SK-N-SH (cell line): ENCODE measurements at regions not wholly inside any gene's neighbourhood (a gene's known extent, or its start where the extent isn't known, plus 50 kb on each side); places are given as distances from the start of the nearest gene placed in this dataset.

Experiments used
- CTCF ChIA-PET: fragments of 300-600, 350-600 bp; formaldehyde crosslinking; extraction: SDS; loops from one replicate; lab custom pipeline; 2021; lab: Yijun Ruan, JAX
- POLR2A ChIA-PET: fragments of 350-600 bp; sonication (Branson Sonifier 250); formaldehyde crosslinking; extraction: SDS; loops from one replicate; lab custom pipeline; 2020; ENCODE audit warnings: antibody characterized with exemption, inconsistent platforms; lab: Yijun Ruan, JAX
- DNase-seq: peaks from one replicate; pipeline ENCODE4 v3.0.0; 2012
- H2AFZ ChIP-seq: fragments of 200-600 bp; sonication (generic); 2 replicates; pipeline ENCODE4 v1.8.1; 2016; ENCODE audit warnings: antibody characterized with exemption, mild to moderate bottlenecking, low read depth
- H3F3A ChIP-seq: fragments of 200-600 bp; sonication (generic); replicated peaks from 2 replicates; pipeline ENCODE3; 2016; ENCODE audit warnings: antibody characterized with exemption, mild to moderate bottlenecking; ENCODE audit not compliant: insufficient read depth
- H3K27ac ChIP-seq, 2 experiments: fragments of 200-500 bp in 1 of 2; fragments of 200-600 bp in 1 of 2; sonication (Bioruptor generic) in 1 of 2; sonication (generic), shearing (Covaris generic) in 1 of 2; 2 replicates each; pipeline versions ENCODE4 v1.5.1 to v1.6.1; 2014 to 2016; ENCODE audit warnings: low read depth in 2 of 2, inconsistent platforms in 1 of 2, low read length in 1 of 2, mild to moderate bottlenecking in 1 of 2, mixed read lengths in 1 of 2
- H3K27me3 ChIP-seq: fragments of 200-600 bp; sonication (generic), shearing (Covaris generic); 2 replicates; pipeline ENCODE4 v1.6.1; 2016; ENCODE audit warnings: mixed run types; ENCODE audit not compliant: insufficient read depth
- H3K36me3 ChIP-seq, 2 experiments: fragments of 200-500 bp in 1 of 2; fragments of 200-600 bp in 1 of 2; sonication (Bioruptor generic) in 1 of 2; sonication (generic) in 1 of 2; replicated peaks in 1 of 2; 2 replicates each; pipeline versions ENCODE3 to v1.5.1; 2014 to 2016; ENCODE audit warnings: low read length in 1 of 2, mild to moderate bottlenecking in 1 of 2; ENCODE audit not compliant: insufficient read depth in 2 of 2, control insufficient read depth in 1 of 2
- H3K4me1 ChIP-seq, 2 experiments: fragments of 200-500 bp in 1 of 2; fragments of 200-600 bp in 1 of 2; sonication (Bioruptor generic) in 1 of 2; sonication (generic), shearing (Covaris generic) in 1 of 2; 2 replicates each; pipeline versions ENCODE4 v1.5.1 to v1.6.1; 2014 to 2016; ENCODE audit warnings: low read depth in 1 of 2, low read length in 1 of 2, mixed run types in 1 of 2; ENCODE audit not compliant: insufficient read depth in 2 of 2, control insufficient read depth in 1 of 2
- H3K4me2 ChIP-seq: fragments of 200-600 bp; sonication (generic), shearing (Covaris generic); 2 replicates; pipeline ENCODE4 v1.6.1; 2017; ENCODE audit warnings: mixed run types
- H3K4me3 ChIP-seq, 2 experiments: fragments of 200-500 bp in 1 of 2; fragments of 200-600 bp in 1 of 2; sonication (Bioruptor generic) in 1 of 2; sonication (generic), shearing (Covaris generic) in 1 of 2; 2 replicates each; pipeline versions ENCODE4 v1.5.1 to v1.8.1; 2014 to 2016; ENCODE audit warnings: low read depth in 2 of 2, inconsistent platforms in 1 of 2, low read length in 1 of 2, mild to moderate bottlenecking in 1 of 2, mixed read lengths in 1 of 2, moderate library complexity in 1 of 2
- H3K79me2 ChIP-seq: fragments of 200-600 bp; sonication (generic); 2 replicates; pipeline ENCODE4 v1.8.1; 2017; ENCODE audit warnings: mild to moderate bottlenecking; ENCODE audit not compliant: insufficient read depth
- H3K9ac ChIP-seq: fragments of 200-600 bp; sonication (generic); 2 replicates; pipeline ENCODE4 v1.6.1; 2017; ENCODE audit warnings: mixed run types
- H3K9me2 ChIP-seq: fragments of 200-600 bp; sonication (generic); 2 replicates; pipeline ENCODE4 v1.6.1; 2017; ENCODE audit warnings: mixed run types
- H3K9me3 ChIP-seq: fragments of 200-600 bp; sonication (generic); 2 replicates; pipeline ENCODE4 v1.6.1; 2017; ENCODE audit warnings: mixed run types, mild to moderate bottlenecking, moderate library complexity
- H4K20me1 ChIP-seq: fragments of 200-600 bp; sonication (generic); 2 replicates; pipeline ENCODE4 v1.6.1; 2017; ENCODE audit warnings: mild to moderate bottlenecking, mixed run types; ENCODE audit not compliant: insufficient read depth
- ELF1 ChIP-seq: IDR thresholded peaks from 2 replicates; pipeline ENCODE4 v1.4.0; 2012
- FOSL2 ChIP-seq: IDR thresholded peaks from 2 replicates; pipeline ENCODE4 v1.4.0; 2012; ENCODE audit warnings: low read depth, mild to moderate bottlenecking, moderate library complexity, borderline replicate concordance
- FOXJ3 ChIP-seq: sonication (generic); formaldehyde crosslinking; IDR thresholded peaks from 2 replicates; pipeline ENCODE4 v1.5.1; 2020; ENCODE audit warnings: mild to moderate bottlenecking, missing genetic modification reagents
- GATA2 ChIP-seq: sonication (generic); formaldehyde crosslinking; IDR thresholded peaks from 2 replicates; pipeline ENCODE4 v1.5.0; 2020; ENCODE audit warnings: mild to moderate bottlenecking, missing genetic modification reagents
- JUND ChIP-seq: IDR thresholded peaks from 2 replicates; pipeline ENCODE4 v1.4.0; 2012
- MEF2A ChIP-seq: IDR thresholded peaks from 2 replicates; pipeline ENCODE4 v1.4.0; 2012; ENCODE audit warnings: low read depth, borderline replicate concordance
- MXI1 ChIP-seq: IDR thresholded peaks from 2 replicates; pipeline ENCODE4 v1.6.1; 2012; ENCODE audit warnings: mild to moderate bottlenecking, low read depth, low read length, improper control_type of control experiment
- NFIC ChIP-seq: IDR thresholded peaks from 2 replicates; pipeline ENCODE4 v1.4.0; 2012; ENCODE audit warnings: borderline replicate concordance
- RAD21 ChIP-seq: IDR thresholded peaks from 2 replicates; pipeline ENCODE4 v1.6.1; 2012; ENCODE audit warnings: mild to moderate bottlenecking, low read length
- RCOR1 ChIP-seq: fragments of 150-350 bp; IDR thresholded peaks from 2 replicates; pipeline ENCODE4 v1.6.1; 2017; ENCODE audit warnings: antibody characterized with exemption, low read length
- RFX5 ChIP-seq: IDR thresholded peaks from 2 replicates; pipeline ENCODE4 v1.6.1; 2012; ENCODE audit warnings: mild to moderate bottlenecking, improper control_type of control experiment, low read length
- TAF1 ChIP-seq: IDR thresholded peaks from 2 replicates; pipeline ENCODE4 v1.6.1; 2012; ENCODE audit warnings: low read depth, mild to moderate bottlenecking, low read length, moderate library complexity, borderline replicate concordance
- TCF12 ChIP-seq: IDR thresholded peaks from 2 replicates; pipeline ENCODE4 v1.4.0; 2012
- WGBS: methylation state at CpG from one replicate; pipeline ENCODE4 v1.1.6; 2017; ENCODE audit warnings: low lambda C conversion rate; 5-methylcytosine and 5-hydroxymethylcytosine counted together
- TF ChIP-seq, protein P1 (sequence below): fragments of 150-350 bp; IDR thresholded peaks from 2 replicates; pipeline ENCODE4 v1.6.1; 2016; ENCODE audit warnings: mild to moderate bottlenecking, low read depth, low read length
- TF ChIP-seq, protein P2 (sequence below): IDR thresholded peaks from 2 replicates; pipeline ENCODE4; 2012
- TF ChIP-seq, protein P3 (sequence below): IDR thresholded peaks from 2 replicates; pipeline ENCODE4 v1.6.1; 2012; ENCODE audit warnings: mild to moderate bottlenecking, low read depth, low read length, moderate library complexity
- TF ChIP-seq, protein P4 (sequence below): fragments of 200-600 bp; sonication (generic); IDR thresholded peaks from 2 replicates; pipeline ENCODE4 v1.6.1; 2017; ENCODE audit warnings: antibody characterized with exemption, mild to moderate bottlenecking, moderate library complexity
- TF ChIP-seq, protein P5 (sequence below): IDR thresholded peaks from 2 replicates; pipeline ENCODE4 v1.4.0; 2012; ENCODE audit warnings: low read depth, borderline replicate concordance

DNA sequence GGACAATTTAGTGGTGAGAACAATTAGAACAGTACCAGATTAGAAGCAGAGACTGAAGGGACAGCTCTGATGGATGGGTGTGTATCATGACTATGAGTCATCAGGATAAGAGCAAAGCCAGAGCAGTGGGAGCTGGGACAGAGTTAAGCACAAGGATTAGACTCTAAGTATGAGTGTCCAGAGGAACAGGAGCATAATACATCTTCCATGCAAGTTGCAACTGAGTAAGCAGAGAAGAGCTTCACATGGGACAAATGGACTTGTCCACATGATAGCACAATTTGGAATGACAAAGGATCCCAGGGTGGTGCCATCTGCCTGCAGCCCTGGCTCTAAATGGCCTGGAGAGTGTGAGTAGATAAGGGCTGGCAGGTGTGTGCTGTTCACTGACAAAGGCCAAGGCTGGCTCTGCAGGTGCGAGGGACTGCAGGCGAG, 226.4 kb upstream of the CAND1 start:
- CTCF ChIA-PET: no interaction called here
- Histone ChIP-seq H3K4me3 (no peak overlapping the region), H3K9ac (no peak overlapping the region), H4K20me1 (no peaks in the 10 kb centered on the region)
- whole genome bisulfite sequencing: 27% methylated on average over 2 of the region's 2 CpGs
- TF ChIP-seq NFIC: no peak
- no peak for TF ChIP-seq TAF1
- TF ChIP-seq FOXJ3: no peak
- no peak for TF ChIP-seq RFX5
- TF ChIP-seq JUND: no peak
- TF ChIP-seq MXI1: no peak
- no peak for TF ChIP-seq GATA2 (CRISPR knock-in tag)
- TF ChIP-seq TCF12: no peak
- TF ChIP-seq, protein P1, sequence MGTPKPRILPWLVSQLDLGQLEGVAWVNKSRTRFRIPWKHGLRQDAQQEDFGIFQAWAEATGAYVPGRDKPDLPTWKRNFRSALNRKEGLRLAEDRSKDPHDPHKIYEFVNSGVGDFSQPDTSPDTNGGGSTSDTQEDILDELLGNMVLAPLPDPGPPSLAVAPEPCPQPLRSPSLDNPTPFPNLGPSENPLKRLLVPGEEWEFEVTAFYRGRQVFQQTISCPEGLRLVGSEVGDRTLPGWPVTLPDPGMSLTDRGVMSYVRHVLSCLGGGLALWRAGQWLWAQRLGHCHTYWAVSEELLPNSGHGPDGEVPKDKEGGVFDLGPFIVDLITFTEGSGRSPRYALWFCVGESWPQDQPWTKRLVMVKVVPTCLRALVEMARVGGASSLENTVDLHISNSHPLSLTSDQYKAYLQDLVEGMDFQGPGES: no peak
- no peak for TF ChIP-seq FOSL2
- TF ChIP-seq, protein P2, sequence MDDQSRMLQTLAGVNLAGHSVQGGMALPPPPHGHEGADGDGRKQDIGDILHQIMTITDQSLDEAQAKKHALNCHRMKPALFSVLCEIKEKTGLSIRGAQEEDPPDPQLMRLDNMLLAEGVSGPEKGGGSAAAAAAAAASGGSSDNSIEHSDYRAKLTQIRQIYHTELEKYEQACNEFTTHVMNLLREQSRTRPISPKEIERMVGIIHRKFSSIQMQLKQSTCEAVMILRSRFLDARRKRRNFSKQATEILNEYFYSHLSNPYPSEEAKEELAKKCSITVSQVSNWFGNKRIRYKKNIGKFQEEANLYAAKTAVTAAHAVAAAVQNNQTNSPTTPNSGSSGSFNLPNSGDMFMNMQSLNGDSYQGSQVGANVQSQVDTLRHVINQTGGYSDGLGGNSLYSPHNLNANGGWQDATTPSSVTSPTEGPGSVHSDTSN: no peak
- TF ChIP-seq RAD21: no peak
- TF ChIP-seq, all 33 proteins: peak for 0
- no peaks in the 10 kb centered on the region for H3K9me3 ChIP-seq
- no peaks in the 10 kb centered on the region for H3F3A ChIP-seq
- H3K4me2 ChIP-seq: no peak overlapping the region
- H2AFZ ChIP-seq: no peak overlapping the region
- no peaks in the 10 kb centered on the region for H3K27me3 ChIP-seq
- H3K79me2 ChIP-seq: no peaks in the 10 kb centered on the region
- POLR2A ChIA-PET: no interaction called here
- no peak overlapping the region for H3K27ac ChIP-seq
- no peaks in the 10 kb centered on the region for H3K9me2 ChIP-seq
- H3K4me1 ChIP-seq: no peaks in the 10 kb centered on the region
- DNase-seq: no peak
- no peaks in the 10 kb centered on the region for H3K36me3 ChIP-seq

DNA sequence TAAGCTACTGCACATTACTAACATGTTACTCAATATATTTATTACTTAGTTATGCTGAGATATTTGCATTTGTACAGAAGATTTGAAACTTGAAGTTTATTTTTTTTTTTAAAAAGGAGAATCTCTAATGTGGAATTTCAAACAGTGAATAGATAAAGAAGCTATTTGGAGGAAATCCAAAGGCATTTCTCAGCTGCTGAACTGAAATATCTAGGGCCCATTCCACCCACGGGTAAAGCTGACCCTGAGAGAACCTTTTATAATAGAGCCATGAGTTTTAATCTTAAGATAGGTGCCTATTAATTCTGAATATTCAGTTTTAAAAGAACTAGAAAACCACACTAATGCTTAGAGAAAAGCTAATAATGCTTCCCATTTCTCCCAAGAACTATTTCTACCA, 225.4 kb upstream of the CAND1 start:
- Histone ChIP-seq H2AFZ (no peak overlapping the region), H4K20me1 (no peaks in the 10 kb centered on the region), H3K4me2 (no peak overlapping the region), H3K27me3 (no peaks in the 10 kb centered on the region), H3K27ac (no peak overlapping the region), H3K4me1 (no peaks in the 10 kb centered on the region), H3K9ac (no peak overlapping the region), H3K36me3 (no peaks in the 10 kb centered on the region), H3K9me2 (no peaks in the 10 kb centered on the region), H3K79me2 (no peaks in the 10 kb centered on the region), H3K4me3 (no peak overlapping the region), H3F3A (no peaks in the 10 kb centered on the region), H3K9me3 (no peaks in the 10 kb centered on the region)
- ChIA-PET CTCF (no interaction called here), POLR2A (no interaction called here)
- DNase-seq: no peak
- 0% methylated on average over 1 of the region's 1 CpG for WGBS
- TF ChIP-seq, protein P3, sequence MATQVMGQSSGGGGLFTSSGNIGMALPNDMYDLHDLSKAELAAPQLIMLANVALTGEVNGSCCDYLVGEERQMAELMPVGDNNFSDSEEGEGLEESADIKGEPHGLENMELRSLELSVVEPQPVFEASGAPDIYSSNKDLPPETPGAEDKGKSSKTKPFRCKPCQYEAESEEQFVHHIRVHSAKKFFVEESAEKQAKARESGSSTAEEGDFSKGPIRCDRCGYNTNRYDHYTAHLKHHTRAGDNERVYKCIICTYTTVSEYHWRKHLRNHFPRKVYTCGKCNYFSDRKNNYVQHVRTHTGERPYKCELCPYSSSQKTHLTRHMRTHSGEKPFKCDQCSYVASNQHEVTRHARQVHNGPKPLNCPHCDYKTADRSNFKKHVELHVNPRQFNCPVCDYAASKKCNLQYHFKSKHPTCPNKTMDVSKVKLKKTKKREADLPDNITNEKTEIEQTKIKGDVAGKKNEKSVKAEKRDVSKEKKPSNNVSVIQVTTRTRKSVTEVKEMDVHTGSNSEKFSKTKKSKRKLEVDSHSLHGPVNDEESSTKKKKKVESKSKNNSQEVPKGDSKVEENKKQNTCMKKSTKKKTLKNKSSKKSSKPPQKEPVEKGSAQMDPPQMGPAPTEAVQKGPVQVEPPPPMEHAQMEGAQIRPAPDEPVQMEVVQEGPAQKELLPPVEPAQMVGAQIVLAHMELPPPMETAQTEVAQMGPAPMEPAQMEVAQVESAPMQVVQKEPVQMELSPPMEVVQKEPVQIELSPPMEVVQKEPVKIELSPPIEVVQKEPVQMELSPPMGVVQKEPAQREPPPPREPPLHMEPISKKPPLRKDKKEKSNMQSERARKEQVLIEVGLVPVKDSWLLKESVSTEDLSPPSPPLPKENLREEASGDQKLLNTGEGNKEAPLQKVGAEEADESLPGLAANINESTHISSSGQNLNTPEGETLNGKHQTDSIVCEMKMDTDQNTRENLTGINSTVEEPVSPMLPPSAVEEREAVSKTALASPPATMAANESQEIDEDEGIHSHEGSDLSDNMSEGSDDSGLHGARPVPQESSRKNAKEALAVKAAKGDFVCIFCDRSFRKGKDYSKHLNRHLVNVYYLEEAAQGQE: no peak
- TF ChIP-seq, protein P4, sequence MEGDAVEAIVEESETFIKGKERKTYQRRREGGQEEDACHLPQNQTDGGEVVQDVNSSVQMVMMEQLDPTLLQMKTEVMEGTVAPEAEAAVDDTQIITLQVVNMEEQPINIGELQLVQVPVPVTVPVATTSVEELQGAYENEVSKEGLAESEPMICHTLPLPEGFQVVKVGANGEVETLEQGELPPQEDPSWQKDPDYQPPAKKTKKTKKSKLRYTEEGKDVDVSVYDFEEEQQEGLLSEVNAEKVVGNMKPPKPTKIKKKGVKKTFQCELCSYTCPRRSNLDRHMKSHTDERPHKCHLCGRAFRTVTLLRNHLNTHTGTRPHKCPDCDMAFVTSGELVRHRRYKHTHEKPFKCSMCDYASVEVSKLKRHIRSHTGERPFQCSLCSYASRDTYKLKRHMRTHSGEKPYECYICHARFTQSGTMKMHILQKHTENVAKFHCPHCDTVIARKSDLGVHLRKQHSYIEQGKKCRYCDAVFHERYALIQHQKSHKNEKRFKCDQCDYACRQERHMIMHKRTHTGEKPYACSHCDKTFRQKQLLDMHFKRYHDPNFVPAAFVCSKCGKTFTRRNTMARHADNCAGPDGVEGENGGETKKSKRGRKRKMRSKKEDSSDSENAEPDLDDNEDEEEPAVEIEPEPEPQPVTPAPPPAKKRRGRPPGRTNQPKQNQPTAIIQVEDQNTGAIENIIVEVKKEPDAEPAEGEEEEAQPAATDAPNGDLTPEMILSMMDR: no peak
- TF ChIP-seq TAF1 (no peak), FOXJ3 (no peak), GATA2 (CRISPR knock-in tag) (no peak), RCOR1 (no peak), MEF2A (no peak), ELF1 (no peak)
- TF ChIP-seq, protein P5, sequence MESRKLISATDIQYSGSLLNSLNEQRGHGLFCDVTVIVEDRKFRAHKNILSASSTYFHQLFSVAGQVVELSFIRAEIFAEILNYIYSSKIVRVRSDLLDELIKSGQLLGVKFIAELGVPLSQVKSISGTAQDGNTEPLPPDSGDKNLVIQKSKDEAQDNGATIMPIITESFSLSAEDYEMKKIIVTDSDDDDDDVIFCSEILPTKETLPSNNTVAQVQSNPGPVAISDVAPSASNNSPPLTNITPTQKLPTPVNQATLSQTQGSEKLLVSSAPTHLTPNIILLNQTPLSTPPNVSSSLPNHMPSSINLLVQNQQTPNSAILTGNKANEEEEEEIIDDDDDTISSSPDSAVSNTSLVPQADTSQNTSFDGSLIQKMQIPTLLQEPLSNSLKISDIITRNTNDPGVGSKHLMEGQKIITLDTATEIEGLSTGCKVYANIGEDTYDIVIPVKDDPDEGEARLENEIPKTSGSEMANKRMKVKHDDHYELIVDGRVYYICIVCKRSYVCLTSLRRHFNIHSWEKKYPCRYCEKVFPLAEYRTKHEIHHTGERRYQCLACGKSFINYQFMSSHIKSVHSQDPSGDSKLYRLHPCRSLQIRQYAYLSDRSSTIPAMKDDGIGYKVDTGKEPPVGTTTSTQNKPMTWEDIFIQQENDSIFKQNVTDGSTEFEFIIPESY: no peak
- TF ChIP-seq, protein P1: no peak
